ENCODE measurements at regions not wholly inside any gene's neighbourhood (a gene's known extent, or its start where the extent isn't known, plus 50 kb on each side); places are given as distances from the start of the nearest gene placed in this dataset.

- no peak for DNase-seq
Observed at GRCh38 chr12:4045786-4046494, 172.7 kb upstream of the PARP11 start.

- DNase-seq: no peak
Observed at GRCh38 chr12:4044736-4045730, 171.8 kb upstream of the PARP11 start.

- DNase-seq: no peak
Observed at GRCh38 chr12:4044101-4044500, 170.9 kb upstream of the PARP11 start.

GRCh38 chr12:4041187-4041885, 168.1 kb upstream of the PARP11 start:
- DNase-seq: no peak

GRCh38 chr12:4039931-4040330, 166.7 kb upstream of the PARP11 start:
- DNase-seq: no peak

- peak; percentile 33 for DNase-seq
Observed at GRCh38 chr12:4037747-4038312, 164.6 kb upstream of the PARP11 start.

GRCh38 chr12:4036671-4037271, 163.6 kb upstream of the PARP11 start:
- DNase-seq: no peak

GRCh38 chr12:4034921-4035320, 161.7 kb upstream of the PARP11 start:
- no peak for DNase-seq

GRCh38 chr12:4032924-4033615, 159.9 kb upstream of the PARP11 start:
- no peak for DNase-seq

- DNase-seq: no peak
Observed at GRCh38 chr12:4031703-4032291, 158.6 kb upstream of the PARP11 start.

GRCh38 chr12:4030929-4031702, 157.9 kb upstream of the PARP11 start:
- peak; percentile 98 for DNase-seq

- no peak for DNase-seq
Observed at GRCh38 chr12:4027412-4027811, 154.2 kb upstream of the PARP11 start.

GRCh38 chr12:4026517-4026916, 153.3 kb upstream of the PARP11 start:
- no peak for DNase-seq

- DNase-seq: no peak
Observed at GRCh38 chr12:4026020-4026358, 152.8 kb upstream of the PARP11 start.

- no peak for DNase-seq
Observed at GRCh38 chr12:4025181-4026019, 152.2 kb upstream of the PARP11 start.

GRCh38 chr12:4024701-4025100, 151.5 kb upstream of the PARP11 start:
- DNase-seq: no peak

GRCh38 chr12:4015225-4016091, 142.3 kb upstream of the PARP11 start:
- DNase-seq: no peak

GRCh38 chr12:4014858-4015224, 141.6 kb upstream of the PARP11 start:
- no peak for DNase-seq

- no peak for DNase-seq
Observed at GRCh38 chr12:4014444-4014843, 141.2 kb upstream of the PARP11 start.

Measured in fibroblast of skin of back (primary cell).